Mesodermal cell (in vitro differentiated cells): ENCODE measurements at regions not wholly inside any gene's neighbourhood (a gene's known extent, or its start where the extent isn't known, plus 50 kb on each side); places are given as distances from the start of the nearest gene placed in this dataset.
"Not testable (repeated sequence)": the region's sequence is repeated elsewhere in the genome, so short reads cannot be mapped to it uniquely, and the experiment has no call there.

Source experiments
- H3K27ac ChIP-seq: 2 replicates; pipeline ENCODE4 v1.7.0; 2013; ENCODE audit warnings: mild to moderate bottlenecking, low read depth, low read length, moderate library complexity; ENCODE audit not compliant: severe bottlenecking
- H3K36me3 ChIP-seq: 2 replicates; pipeline ENCODE4 v1.7.1; 2013; ENCODE audit warnings: mild to moderate bottlenecking, low read length, moderate library complexity; ENCODE audit not compliant: control insufficient read depth, insufficient read depth
- H3K4me1 ChIP-seq: one replicate; pipeline ENCODE4 v1.7.1; 2013; ENCODE audit warnings: mild to moderate bottlenecking, low read length; ENCODE audit not compliant: insufficient read depth, control insufficient read depth, poor library complexity, severe bottlenecking
- H3K4me3 ChIP-seq: 2 replicates; pipeline ENCODE4 v1.7.0; 2013; ENCODE audit warnings: low read length, control low read depth, mild to moderate bottlenecking; ENCODE audit not compliant: insufficient read depth, poor library complexity, severe bottlenecking; ENCODE audit errors: extremely low read depth
- H3K9me3 ChIP-seq: 2 replicates; pipeline ENCODE4 v1.7.1; 2013; ENCODE audit warnings: mild to moderate bottlenecking, low read length, moderate library complexity; ENCODE audit not compliant: control insufficient read depth
- WGBS, 2 experiments: methylation state at CpG; one replicate each; pipeline ENCODE4 v1.1.5; 2013; ENCODE audit warnings: missing lambda C conversion rate in 2 of 2; ENCODE audit not compliant: insufficient coverage in 2 of 2; 5-methylcytosine and 5-hydroxymethylcytosine counted together

- peaks cover 12% of the 10 kb centered on the region for H3K9me3 ChIP-seq
- H3K4me1 ChIP-seq = peaks cover 4% of the 10 kb centered on the region
- WGBS, 2 experiments = 100% methylated on average over 1 of the region's 3 CpGs; no CpG with 5 or more reads in 1 of the 2 experiments
- H3K27ac ChIP-seq = no peak overlapping the region
- no peak overlapping the region for H3K4me3 ChIP-seq
- H3K36me3 ChIP-seq = no peaks in the 10 kb centered on the region
Observed at GRCh38 chr2:80968450-80968849, 663.9 kb upstream of the LRRTM1 start.

DNA sequence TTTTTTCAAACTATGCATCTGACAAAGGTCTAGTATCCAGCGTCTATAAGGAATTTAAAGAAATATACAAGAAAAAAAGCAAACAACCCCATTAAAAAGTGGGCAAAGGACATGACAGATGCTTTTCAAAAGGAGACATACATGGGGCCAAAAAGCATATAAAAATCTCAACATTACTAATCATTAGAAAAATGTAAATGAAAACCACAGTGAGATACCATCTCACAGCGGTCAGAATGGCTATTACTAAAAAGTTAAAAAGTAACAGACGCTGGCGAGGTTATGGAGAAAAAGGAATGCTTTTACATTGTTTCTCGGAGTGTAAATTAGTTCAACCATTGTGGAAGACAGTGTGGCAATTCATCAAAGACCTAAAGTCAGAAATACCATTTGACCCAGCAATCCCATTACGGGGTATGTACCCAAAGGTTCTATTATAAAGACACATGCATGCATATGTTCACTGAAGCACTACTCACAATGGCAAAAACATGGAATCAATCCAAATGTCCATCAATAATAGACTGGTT is 643.1 kb upstream of the LRRTM1 start:
- 92 to 95% methylated on average over 4 to 5 of the region's 6 CpGs for whole genome bisulfite sequencing, 2 experiments
- H3K9me3 ChIP-seq = no peaks in the 10 kb centered on the region
- H3K4me1 ChIP-seq = no peaks in the 10 kb centered on the region
- no peak overlapping the region for H3K27ac ChIP-seq
- no peak overlapping the region for H3K4me3 ChIP-seq
- H3K36me3 ChIP-seq = no peaks in the 10 kb centered on the region

DNA sequence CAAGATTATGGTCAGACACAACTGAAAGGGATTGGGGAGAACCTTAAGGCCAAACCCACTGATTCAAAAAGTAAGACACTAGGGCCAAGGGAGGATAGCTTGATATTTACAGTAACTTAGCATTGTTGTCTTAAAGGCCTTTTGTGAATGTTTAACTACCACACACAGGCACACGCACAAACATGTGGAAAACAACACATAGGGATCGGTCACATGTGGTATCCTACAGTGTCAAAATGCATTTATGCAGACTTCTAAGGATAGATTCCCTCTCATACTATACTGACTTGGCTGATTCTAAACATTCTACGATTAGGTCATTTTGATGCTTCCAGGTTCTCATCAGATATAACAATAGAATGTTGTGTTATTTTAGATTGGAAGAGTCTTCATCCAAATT is 638.9 kb upstream of the LRRTM1 start:
- Histone ChIP-seq H3K9me3 (no peaks in the 10 kb centered on the region), H3K4me3 (no peak overlapping the region), H3K27ac (no peak overlapping the region), H3K4me1 (no peaks in the 10 kb centered on the region), H3K36me3 (no peaks in the 10 kb centered on the region)
- 100% methylated on average over 1 of the region's 3 CpGs; no CpG with 5 or more reads in 1 of the 2 experiments for whole genome bisulfite sequencing, 2 experiments

GRCh38 chr2:80942766-80943165 is 638.2 kb upstream of the LRRTM1 start:
- Histone ChIP-seq H3K4me3 (no peak overlapping the region), H3K4me1 (no peaks in the 10 kb centered on the region), H3K36me3 (no peaks in the 10 kb centered on the region), H3K9me3 (no peaks in the 10 kb centered on the region), H3K27ac (no peak overlapping the region)
- WGBS, 2 experiments = 86% methylated on average over 1 of the region's 4 CpGs; no CpG with 5 or more reads in 1 of the 2 experiments

- Histone ChIP-seq H3K36me3 (no peaks in the 10 kb centered on the region), H3K4me3 (no peak overlapping the region), H3K9me3 (no peaks in the 10 kb centered on the region), H3K4me1 (no peaks in the 10 kb centered on the region), H3K27ac (no peak overlapping the region)
- WGBS, 2 experiments = 48 to 100% methylated on average over 1 to 3 of the region's 3 CpGs
Observed at GRCh38 chr2:80938463-80938862, 633.9 kb upstream of the LRRTM1 start.

DNA sequence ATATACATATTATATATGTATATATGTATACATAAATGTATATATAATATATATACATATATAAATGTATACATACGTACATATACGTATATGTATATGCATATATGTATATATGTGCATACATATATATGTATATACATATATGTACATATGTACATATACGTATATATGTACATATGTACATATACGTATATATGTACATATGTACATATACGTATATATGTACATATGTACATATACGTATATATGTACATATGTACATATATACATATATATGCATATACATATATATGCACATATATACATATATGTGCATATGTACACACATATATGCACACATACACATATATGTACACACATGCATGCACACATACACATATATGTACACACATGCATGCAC is 627.3 kb upstream of the LRRTM1 start:
- H3K9me3 ChIP-seq, H3K36me3 ChIP-seq, H3K27ac ChIP-seq, H3K4me1 ChIP-seq, H3K4me3 ChIP-seq: not testable (repeated sequence)
- no CpG with 5 or more reads among the region's 6 CpGs for WGBS, 2 experiments

- Histone ChIP-seq H3K36me3 (no peaks in the 10 kb centered on the region), H3K27ac (no peak overlapping the region), H3K9me3 (peaks cover 6% of the 10 kb centered on the region), H3K4me1 (no peaks in the 10 kb centered on the region), H3K4me3 (no peak overlapping the region)
- WGBS, 2 experiments = no CpG with 5 or more reads among the region's 1 CpG
Observed at GRCh38 chr2:80930777-80931176, 626.2 kb upstream of the LRRTM1 start.

DNA sequence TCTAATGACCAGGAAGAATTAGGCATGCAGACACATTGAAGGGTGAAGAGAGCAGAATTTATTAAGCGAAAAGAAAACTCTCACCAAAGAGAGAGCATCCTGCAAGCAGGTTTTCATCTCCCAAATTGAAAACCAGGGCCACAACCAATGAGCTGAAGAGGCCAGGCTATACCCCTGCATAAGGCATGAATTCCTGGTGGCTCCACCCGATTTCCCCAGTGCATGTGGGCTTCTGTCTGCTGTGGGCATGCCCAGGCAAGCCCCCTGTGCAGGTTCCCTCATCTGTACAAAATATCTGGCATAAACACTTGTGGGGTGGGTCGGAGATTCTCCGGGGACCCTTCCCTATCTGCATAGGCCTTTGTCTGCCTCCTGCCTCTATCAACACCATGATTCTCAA is 621.6 kb upstream of the LRRTM1 start:
- Histone ChIP-seq H3K36me3 (no peaks in the 10 kb centered on the region), H3K4me1 (no peaks in the 10 kb centered on the region), H3K27ac (no peak overlapping the region), H3K4me3 (no peak overlapping the region), H3K9me3 (peaks cover 6% of the 10 kb centered on the region)
- 88 to 100% methylated on average over 1 of the region's 4 CpGs for WGBS, 2 experiments

- Histone ChIP-seq H3K4me3 (no peak overlapping the region), H3K4me1 (no peaks in the 10 kb centered on the region), H3K27ac (no peak overlapping the region), H3K9me3 (no peaks in the 10 kb centered on the region), H3K36me3 (no peaks in the 10 kb centered on the region)
- WGBS, 2 experiments = 81 to 84% methylated on average over 7 of the region's 7 CpGs
Observed at GRCh38 chr2:80896576-80896975, 592.0 kb upstream of the LRRTM1 start.

DNA sequence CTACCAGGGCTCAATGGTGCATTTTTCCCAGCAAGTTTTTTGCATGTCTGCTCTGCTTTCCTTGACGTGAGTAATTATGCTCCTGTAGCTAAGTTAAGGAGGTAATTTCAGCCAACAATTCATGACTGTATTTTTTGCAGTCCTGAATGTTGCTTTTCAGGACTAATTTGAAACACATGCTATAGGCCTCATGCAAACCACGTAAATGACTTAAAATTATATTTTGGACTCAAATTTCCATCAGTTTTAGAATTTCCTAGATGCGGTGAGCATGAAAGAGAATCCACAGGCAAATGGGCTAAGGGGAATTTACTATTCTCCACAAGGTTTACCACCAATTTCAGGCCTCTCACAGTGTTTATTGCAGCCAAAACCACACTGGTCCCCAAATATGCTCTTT is 589.9 kb upstream of the LRRTM1 start:
- Histone ChIP-seq H3K9me3 (no peaks in the 10 kb centered on the region), H3K4me3 (no peak overlapping the region), H3K36me3 (no peaks in the 10 kb centered on the region), H3K4me1 (no peaks in the 10 kb centered on the region), H3K27ac (no peak overlapping the region)
- 80 to 86% methylated on average over 1 of the region's 3 CpGs for WGBS, 2 experiments

DNA sequence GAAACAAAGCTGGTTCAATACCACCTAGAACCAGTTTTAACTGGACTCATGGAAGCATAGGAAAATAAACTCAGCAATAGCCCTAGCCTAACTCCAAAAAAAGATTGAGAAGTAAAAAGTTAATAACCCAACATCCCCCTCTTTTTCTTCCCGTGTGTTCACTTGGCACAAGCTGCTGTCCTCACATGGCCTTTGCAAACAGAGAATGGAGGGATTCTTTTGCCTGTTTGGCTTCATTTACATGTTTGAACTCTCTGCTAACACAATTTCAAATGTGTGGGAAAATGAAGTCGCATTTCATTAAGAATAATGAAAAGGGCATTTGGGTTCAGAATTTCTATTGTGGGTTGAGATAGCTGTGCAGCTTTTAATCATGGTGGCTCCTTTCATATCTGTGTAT is 589.2 kb upstream of the LRRTM1 start:
- H3K4me1 ChIP-seq = no peaks in the 10 kb centered on the region
- no peaks in the 10 kb centered on the region for H3K36me3 ChIP-seq
- H3K4me3 ChIP-seq = no peak overlapping the region
- 80 to 100% methylated on average over 1 of the region's 2 CpGs for WGBS, 2 experiments
- H3K27ac ChIP-seq = no peak overlapping the region
- H3K9me3 ChIP-seq = no peaks in the 10 kb centered on the region
